Prostate gland (tissue), 2 donors: ENCODE measurements at regions not wholly inside any gene's neighbourhood (a gene's known extent, or its start where the extent isn't known, plus 50 kb on each side); places are given as distances from the start of the nearest gene placed in this dataset.

Source experiments
- CTCF ChIP-seq, 4 experiments: fragments of 200-600 bp in 2 of 4; fragments of 450-650 bp in 2 of 4; sonication (generic) in 2 of 4; IDR thresholded peaks; 1 replicate in 3 of 4; 2 replicates in 1 of 4; pipeline ENCODE4 v1.5.1; 2016 to 2019; ENCODE audit warnings: antibody characterized with exemption in 4 of 4, mild to moderate bottlenecking in 2 of 4, moderate library complexity in 2 of 4
- POLR2A ChIP-seq: fragments of 450-650 bp; IDR thresholded peaks from one replicate; pipeline ENCODE4 v1.6.1; 2016; ENCODE audit warnings: antibody characterized with exemption, mild to moderate bottlenecking
- POLR2AphosphoS5 ChIP-seq: sonication (generic); formaldehyde crosslinking; IDR thresholded peaks from one replicate; pipeline ENCODE4 v1.6.1; 2017; ENCODE audit warnings: antibody characterized with exemption

DNA sequence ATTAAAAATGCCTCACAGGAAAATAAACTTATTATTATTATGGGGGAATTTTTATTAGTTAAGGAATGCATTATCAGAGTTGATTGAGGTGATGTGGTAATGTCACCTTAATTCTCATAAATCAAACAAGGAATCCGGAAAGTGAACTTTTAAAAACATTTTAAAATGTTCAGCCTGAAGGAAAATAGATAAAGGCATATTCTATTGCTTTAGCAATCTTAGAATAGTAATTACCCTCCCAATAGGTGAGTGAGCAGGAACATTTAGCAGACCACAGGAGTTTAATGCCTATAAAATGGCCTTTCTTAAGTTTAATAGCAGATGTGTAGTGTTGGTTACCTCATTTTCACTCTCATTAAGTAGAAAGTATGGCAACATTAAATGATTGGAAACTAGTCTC is 160.9 kb upstream of the MAD2L1 start:
- TF ChIP-seq CTCF (IDR thresholded peaks at IDR 0.05) (no peak), POLR2A (no peak), POLR2AphosphoS5 (no peak)
